H4 (cell line): ENCODE measurements at regions not wholly inside any gene's neighbourhood (a gene's known extent, or its start where the extent isn't known, plus 50 kb on each side); places are given as distances from the start of the nearest gene placed in this dataset.

ENCODE experiments used
- DNase-seq: peaks from one replicate; pipeline ENCODE4 v3.0.0-alpha.2; 2015; ENCODE audit warnings: low spot score

DNA sequence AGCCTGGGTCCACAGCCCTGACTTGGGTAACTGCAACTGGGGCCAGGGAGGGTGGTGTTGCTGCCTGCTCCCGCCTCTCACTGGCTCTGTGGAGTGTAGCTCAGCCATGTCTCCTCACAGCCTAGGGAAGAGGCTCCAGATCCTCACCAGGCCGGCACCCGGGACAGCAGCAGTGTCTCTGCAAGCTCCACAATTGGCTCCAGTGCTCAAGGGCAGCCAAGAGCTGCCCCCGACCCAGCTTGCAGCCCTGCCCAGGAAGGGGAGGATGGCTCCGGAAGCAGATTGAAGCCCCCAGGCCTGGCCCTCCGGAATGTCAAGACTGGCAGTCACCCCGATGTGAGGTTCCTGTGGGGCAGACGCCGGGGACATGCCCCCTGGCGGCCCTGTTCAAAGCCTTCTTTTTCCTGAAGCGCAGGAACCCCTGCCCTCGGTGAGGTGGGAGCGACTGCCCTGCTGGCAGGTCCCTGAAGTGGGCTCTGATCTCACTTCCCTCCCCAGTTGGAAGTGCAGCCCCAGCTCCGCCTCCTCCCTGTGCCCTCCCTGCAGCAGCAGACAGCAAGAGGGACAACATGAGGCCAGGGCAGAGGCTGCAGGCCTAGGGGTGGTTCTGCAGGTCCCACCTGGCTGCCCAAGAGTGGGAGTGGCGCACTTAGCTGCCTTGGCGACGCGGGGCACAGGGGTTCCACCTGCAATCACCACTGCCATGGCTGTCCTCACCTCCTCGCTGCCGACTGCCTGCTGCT is 816.2 kb upstream of the LUZP2 start:
- DNase-seq, result no peak

DNA sequence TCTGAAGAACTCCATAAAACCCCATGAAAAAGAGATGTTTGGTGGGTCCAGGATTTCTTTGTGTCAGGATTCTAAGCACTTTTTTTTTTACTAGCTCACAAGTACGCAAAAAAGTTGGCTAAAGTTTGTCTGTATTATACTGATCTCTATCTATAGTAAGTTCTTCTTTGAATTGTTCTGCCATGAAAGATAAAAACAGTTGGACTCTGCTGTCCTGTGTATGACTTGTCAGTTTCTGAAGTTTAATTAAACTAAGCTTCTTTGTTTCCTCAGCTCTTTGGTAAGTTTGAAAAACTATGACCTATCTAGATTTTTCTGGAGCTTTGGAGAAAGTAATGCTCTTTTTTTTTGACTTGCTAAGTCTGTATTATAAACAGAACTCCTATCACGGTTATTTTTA is 812.2 kb upstream of the LUZP2 start:
- no peak for DNase-seq

DNA sequence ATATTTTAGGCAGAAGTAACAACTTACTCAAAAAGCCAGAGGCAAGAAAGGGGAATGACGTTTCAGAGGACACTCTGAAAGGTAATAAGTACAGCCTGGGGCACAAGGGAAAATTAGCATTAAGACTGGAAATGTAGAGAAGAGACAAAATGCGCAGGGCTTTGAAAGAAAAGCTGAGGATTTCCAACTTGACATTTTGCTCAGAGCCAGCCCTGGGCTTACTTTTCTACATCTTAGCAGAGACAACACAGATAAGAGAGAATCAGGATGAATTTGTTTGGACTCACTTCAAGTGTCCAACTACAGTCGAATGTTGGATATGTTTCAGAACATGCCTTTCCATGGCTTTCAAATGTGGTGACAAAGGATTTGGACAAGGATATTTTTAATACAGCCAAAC is 808.9 kb upstream of the LUZP2 start:
- no peak for DNase-seq

DNA sequence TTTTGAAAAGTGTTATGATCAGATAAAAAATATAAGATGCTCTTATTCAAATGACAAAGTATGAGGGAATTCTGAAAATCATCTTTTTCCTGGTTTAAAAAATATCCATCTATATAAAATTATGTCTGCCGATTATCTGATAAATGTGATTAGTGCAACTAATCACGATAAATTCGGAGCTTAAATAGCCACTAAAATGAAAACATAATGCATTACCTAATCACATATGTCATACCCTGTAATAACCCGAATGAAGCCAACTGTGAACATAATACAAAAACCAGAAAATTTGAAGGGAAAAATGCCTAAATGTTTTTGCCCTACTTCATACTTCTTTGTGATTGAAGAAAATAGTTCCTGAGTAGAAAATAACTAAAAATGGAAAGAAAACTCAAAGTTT is 808.4 kb upstream of the LUZP2 start:
- no peak for DNase-seq

DNA sequence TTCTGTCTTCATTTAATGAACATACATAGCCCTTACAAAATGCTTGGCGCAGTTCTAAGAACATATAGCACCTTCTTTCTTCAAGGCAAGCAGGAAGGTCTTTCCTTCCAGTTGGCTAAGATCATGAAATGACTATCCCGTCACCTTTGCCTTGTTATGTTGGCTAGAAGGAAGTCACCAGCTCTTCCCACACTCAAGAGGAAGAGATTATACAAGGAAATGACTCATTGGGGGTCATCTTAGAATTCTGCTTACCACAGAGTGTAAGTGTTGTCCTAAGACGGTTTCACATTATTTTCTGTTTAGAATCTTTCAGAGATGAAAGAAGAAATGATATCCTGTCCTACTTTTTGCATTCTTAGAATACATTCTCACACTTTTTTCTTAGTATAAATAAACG is 808.0 kb upstream of the LUZP2 start:
- no peak for DNase-seq

DNA sequence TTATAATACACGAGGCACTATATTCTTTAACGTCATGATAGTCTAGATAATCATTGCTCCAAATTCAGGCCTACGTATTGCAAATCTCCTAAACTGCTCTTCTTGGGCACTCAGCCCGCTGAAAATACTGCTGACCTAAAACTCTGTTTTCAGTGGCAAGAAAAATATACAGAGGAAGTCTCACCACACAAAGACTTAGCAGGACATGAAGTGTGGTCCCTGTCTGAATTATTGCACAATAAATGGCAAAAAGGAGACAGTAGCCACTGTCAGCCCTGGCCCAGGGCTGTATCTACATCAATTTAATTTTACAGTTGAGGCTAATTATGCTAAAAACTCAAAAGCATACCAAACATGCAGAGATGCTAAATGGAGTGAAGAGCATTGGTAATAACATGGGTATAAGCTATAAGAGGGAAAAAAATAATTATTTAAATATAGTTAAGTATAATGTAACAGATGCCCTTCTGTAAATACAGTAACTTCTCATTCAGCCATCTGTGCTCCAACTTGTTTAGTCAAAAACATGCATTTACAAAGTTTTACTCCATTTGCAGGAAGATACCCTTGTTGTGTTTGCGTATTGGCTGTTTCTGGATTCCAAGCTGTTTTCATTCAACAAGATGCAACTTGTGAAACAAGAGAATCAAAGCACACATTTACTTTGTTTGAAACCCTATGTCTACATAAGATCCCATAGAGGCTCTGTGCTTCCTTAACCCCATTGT is 800.0 kb upstream of the LUZP2 start:
- no peak for DNase-seq

DNA sequence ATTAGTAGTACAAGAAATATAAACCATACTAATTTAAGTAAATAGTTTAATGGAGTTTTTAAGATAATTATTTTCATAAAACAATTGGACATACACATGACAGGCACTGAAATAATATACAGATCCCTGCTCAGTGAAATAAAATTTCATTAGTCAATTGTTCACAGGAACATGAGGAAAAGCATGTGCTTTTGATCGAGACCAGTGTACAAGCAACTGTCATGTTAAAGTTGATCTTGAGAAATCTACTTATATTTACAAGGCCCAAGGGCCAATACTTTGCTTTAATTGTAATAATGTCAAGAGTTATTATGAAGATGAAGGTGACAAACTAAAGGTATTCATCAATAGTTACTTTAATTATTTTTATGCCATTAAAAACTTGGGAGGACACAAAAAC is 792.7 kb upstream of the LUZP2 start:
- DNase-seq, result no peak

DNA sequence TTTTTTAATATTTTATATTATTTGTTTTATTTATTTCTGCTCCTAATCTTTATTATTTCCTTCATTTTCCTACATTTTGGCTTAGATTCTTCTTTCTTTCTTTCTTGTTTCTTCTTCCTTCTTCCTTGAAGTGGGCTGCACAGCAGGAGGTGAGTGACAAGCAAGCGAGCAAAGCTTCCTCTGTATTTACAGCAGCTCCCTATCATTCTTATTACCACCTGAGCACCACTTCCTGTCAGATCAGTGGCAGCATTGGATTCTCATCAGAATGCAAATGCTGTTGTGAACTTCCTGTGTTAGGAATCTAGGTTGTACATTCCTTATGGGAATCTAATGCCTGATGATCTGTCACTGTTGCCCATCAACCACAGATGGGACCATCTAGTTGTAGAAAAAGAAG is 784.9 kb upstream of the LUZP2 start:
- no peak for DNase-seq

DNA sequence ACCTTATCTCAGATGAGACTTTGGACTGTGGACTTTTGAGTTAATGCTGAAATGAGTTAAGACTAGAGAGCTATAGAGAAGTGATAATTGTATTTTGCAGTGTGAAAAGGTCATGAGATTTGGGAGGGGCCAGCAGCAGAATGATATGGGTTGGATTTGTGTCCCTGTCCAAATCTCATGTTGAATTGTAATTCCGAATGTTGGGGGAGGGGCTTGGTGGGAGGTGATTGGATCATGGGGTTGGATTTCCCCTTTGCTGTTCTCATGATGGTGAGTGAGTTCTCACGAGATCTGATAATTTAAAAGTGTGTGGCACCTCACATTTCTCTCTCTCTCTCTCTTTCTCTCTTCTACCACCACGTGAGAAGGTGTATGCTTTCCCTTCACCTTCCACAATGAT is 777.8 kb upstream of the LUZP2 start:
- no peak for DNase-seq

DNA sequence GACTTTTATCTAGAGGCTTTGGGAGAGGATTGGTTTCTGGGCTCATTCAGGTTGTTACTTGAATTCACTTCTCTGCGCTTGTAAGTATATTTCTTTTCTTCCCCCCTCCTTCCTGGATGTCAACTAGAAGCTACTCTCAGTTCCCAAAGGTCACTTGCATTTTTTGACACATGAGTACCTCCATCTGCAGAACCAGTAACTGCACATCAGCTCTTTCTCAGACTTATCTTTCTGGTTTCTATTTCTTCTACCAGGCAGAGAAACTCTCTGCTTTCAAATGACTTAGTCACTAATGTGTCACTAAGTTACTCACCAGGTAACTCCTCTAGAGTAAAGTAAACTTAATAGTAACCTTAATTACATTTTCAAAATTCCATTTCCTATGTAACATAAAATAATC is 773.0 kb upstream of the LUZP2 start:
- DNase-seq, result no peak

DNA sequence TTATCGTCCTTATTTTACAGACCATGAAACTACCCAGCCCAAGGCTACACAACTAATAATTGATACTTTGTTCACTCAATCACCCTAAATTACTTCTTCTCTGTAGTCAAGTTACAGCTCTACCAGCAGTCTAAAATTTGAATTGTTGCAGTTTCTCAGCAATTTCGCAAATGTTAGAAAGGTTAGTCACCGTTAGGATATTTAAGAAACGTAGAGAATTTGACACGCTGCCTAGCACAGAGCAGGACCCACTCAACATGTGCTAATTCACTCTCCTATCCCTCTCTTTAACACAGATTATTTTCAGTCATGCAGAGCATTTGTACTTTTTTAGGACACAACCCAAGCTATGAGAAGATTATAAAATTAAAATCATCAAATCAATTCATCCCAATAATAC is 771.1 kb upstream of the LUZP2 start:
- no peak for DNase-seq

DNA sequence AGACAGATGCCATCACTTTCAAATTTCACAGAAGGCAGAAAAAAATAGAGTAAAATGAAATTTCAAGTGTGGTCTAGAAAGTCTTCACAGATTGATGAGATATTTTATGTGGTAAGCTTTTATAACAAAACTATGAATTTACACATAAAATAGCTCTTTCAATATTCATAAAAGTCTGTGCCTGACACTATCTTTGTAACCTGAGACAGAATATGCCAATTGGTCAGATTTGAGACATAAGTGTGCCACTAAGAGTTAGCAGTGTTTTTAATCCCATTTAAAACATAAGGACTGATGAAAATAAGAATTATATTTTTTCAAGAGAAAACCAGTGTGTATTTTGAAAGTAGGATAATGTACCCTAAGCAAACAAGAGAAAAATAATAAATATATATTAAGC is 769.5 kb upstream of the LUZP2 start:
- no peak for DNase-seq

DNA sequence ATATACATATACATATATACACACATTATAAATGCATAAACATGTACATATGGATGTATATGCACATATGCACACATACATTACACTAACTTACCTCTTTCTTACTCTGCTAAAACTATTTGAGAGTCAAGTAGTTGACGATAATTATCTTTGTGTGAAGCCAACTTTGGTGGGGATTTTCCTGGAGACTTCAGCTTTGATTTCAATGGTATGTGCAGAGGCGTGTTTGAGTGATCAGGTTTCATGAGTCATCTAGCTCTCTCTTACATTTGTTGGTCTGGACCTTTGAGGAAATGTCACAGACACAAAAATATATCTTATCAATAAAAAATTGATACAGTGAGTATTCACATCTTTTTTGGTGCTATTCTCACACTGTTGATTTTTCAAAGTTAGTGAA is 769.1 kb upstream of the LUZP2 start:
- peak; percentile 39 for DNase-seq

DNA sequence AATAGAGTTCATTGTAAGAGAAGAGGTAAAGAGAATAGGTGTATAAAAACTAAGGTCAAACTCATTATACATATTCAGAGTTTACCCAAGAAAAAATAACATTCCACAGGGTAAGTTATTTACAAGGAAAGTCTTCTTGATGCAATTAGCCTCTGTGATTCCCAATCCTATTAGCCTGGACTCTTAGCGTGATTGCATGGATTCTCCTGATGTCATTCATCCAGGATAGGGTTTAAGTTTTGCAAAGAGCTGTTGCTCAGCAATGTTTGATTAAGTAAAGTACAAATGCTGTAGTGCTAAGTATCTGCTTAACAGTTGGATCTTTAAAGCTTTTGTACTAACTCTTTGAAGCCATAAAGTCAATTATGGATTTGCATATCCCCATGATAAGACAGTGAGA is 767.8 kb upstream of the LUZP2 start:
- DNase-seq, result no peak

DNA sequence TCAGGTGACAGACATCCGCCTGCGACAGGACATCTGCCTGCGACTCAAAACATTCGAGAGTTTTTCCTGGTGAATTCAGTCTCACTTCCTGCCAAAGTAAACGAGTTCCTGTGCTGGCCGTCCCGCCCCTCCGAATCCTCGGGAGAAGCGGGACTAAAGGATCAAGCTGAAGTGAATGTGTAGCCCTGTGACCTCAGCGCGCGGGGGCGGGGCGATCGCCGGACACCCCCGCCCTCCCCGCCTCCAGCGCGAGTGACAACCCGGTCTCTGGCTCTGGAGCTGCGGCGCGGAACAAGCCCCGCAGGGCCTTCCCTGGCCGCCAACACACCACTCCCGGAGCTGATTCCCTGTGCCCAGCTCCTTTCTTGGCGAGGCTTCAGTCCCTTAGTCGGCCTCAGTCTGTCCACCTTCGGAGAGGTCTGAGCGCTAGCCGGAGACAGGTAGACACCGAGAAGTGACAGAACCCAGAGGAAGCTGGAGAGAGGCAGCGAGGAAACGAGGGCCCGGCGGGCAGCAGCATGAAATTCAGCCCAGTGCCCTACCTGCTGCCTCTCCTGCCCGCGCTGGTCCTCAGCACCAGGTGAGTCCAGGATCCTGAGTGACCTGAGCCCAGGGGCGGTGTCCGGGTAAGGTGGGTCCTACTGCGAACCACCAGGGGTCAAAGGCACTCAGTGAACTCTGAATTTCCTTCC is 766.4 kb upstream of the LUZP2 start:
- no peak for DNase-seq

DNA sequence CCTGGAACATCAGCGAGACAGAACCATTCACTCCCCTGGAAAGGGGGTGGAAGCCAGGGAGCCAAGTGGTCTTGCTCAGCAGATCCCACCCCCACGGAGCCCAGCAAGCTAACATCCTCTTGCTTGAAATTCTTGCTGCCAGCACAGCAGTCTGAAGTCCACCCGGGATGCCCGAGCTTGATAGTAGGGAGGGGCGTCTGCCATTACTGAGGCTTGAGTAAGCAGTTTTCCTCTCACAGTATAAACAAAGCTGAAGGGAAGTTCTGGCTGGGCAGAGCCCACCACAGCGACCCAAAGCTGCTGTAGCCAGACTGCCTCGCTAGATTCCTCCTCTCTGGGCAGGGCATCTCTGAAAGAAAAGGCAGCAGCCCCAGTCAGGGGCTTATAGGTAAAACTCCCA is 764.8 kb upstream of the LUZP2 start:
- DNase-seq, result peak; percentile 42

DNA sequence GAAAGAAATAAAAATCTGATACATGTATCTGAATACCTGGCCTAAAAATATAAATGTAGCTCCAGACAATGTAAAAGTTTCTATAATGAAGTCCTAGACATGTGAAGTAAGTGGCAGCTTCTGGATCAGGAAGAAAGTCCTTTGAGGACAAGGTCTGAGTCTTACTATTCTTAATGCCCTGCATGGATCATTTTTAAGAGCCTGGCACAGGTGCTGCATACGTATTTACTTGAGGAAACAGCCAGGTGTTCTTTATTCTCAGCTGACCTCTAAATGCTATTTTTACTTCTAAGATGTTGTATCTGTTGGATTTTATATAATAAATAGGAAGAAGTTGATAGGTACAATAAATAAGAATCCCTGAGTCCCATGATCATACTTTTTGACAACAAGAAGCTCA is 750.0 kb upstream of the LUZP2 start:
- no peak for DNase-seq

DNA sequence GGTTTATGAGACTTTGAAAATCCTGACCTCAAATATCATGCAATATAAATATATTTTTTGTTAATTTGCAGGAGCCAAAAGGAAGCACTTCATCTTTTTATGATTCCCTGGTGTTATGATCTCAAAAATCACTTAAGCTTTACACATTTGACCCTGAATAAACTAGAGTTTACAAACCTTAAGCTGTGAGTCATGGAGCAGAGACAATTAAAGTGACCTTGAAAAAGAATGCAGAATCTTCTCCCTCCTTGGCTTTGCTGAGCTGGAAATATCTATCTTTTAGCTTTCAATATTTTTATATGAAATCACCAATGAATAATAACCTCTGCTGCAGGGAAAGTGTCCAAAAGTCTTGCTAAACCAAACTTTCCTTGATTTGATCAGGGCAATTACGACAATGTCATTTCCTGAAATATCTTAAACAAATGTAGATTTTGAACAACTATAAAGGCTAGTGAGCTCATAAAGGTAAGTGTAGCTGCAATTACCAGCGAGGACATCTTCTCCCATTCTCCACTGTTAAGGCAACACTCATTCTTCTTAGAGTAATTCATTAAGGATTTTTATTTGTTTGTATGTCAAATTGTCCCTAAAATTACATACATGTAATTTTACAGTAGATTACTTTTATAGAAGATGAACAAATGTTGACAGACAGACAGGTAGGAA is 747.0 kb upstream of the LUZP2 start:
- DNase-seq, result no peak

DNA sequence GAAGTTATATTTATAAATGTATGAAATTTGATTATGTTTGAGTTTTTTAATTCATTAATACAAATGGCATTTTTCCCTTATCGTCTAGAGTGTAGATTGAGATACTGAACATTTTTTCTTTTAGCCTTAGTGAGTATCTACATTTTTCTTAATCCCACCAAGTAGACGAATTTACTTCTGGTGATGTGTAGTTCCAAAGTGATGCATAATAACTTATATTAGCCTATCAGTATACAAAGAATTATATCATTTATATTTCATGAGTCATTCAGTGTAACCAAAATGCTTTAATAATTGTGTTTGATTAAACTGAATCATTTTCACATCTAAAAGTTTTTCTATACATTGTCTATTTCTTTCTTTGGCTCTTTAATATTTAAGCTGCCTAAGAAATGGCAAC is 745.6 kb upstream of the LUZP2 start:
- DNase-seq, result no peak

DNA sequence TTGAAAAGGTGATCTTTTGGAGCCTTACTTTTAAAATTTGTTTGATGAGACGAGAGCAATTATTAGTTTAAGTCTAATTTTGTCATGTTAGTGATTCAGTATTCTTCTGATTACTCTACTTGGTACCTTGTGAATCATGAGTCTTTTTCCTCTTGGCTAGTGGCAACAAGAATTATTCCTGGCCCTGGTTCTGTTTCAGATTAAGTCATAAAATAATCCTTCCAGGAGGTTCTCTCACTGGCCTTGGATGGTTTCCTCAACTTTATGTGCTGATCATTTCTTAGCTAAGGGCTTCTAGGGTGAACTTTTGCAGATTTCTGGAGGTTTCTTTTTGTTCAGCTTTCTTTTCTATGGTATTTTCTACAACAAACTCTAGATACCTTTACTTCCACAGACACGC is 741.8 kb upstream of the LUZP2 start:
- DNase-seq, result no peak

DNA sequence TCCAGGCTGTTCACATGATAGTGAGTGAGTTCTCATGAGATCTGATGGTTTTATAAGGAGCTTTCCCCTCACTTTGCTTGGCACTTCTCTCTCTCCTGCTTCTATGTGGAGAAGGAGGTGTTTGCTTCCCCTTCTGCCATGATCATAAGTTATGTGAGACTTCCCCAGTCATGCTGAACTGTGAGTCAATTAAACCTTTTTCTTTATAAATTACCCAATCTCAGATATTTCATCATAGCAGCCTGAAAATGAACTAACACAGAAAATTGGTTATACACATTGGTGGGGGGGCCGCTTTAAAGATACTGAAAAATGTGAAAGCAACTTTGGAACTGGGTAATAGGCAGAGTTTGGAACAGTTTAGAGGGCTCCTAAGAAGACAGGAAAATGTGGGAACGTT is 741.1 kb upstream of the LUZP2 start:
- no peak for DNase-seq

DNA sequence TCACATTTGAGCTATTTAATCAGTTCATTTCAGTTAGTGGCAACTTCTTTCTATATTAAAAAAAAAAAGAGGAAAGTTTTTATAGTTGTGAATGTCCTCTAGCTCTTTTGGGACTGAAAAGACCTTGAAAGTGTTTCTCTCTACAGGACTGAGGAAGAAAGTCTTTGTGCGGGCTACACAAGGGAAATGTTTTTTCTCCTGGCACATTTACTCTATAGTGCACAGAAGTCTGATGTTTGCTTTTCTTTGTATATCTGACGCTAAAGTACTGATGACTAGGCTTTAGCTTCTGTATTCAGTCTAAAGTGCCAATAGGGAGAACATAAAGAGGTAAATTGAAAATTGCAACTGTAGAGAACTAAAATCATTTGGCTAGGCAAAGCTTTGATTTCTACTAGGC is 737.4 kb upstream of the LUZP2 start:
- no peak for DNase-seq

DNA sequence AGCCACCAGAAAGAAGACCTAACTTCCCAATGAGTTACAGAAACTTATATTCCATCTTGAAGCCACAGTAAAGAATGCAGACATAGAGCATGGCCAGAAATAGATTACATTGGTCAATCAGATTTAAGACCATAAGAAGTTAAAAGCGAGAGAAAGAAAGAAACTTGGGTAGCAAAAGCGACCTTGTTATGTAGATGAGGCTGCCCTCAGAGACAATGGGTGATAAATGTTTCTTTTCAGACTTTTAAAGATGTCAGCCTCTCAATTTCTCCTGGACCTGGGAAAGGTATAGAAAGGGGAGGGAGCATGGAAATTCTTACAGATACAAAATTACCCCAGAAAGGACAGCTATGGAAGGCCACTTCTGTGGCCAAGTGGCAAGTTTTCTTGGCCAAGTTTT is 732.6 kb upstream of the LUZP2 start:
- DNase-seq, result no peak
